ENCODE measurements at regions not wholly inside any gene's neighbourhood (a gene's known extent, or its start where the extent isn't known, plus 50 kb on each side); places are given as distances from the start of the nearest gene placed in this dataset.

GRCh38 chr10:128295003-128295402 is 168.8 kb upstream of the MKI67 start:
- no peak for TF ChIP-seq POLR2A (IDR thresholded peaks at IDR 0.05)
- no peak for TF ChIP-seq CTCF (IDR thresholded peaks at IDR 0.05)
